ENCODE measurements at regions not wholly inside any gene's neighbourhood (a gene's known extent, or its start where the extent isn't known, plus 50 kb on each side); places are given as distances from the start of the nearest gene placed in this dataset.

- Mint-ChIP-seq H3K9me3 (no peaks in the 10 kb centered on the region), H3K27ac (no peak overlapping the region), H3K4me1 (no peaks in the 10 kb centered on the region), H3K4me3 (no peak overlapping the region), H3K36me3 (no peaks in the 10 kb centered on the region), H3K27me3 (ENCODE audit: insufficient read depth, low read depth) (peaks cover 2% of the 10 kb centered on the region)
- Histone ChIP-seq H3K4me3 (no peak overlapping the region), H3F3A (ENCODE audit: low read depth) (no peaks in the 10 kb centered on the region), H3K9me3 (ENCODE audit: low read depth) (no peaks in the 10 kb centered on the region), H3K9ac (no peak overlapping the region), H3K27ac (no peak overlapping the region), H3K4me1 (no peaks in the 10 kb centered on the region), H2AFZ (replicated peaks) (no peak overlapping the region), H3K27me3 (no peaks in the 10 kb centered on the region), H3K4me2 (no peak overlapping the region), H4K20me1 (ENCODE audit: low read depth) (peaks cover 4% of the 10 kb centered on the region), H3K36me3 (no peaks in the 10 kb centered on the region), H3K79me2 (ENCODE audit: low read depth) (no peaks in the 10 kb centered on the region)
- no peak for TF ChIP-seq CTCF (IDR thresholded peaks at IDR 0.05)
- no peak for TF ChIP-seq EZH2phosphoT487 (IDR thresholded peaks at IDR 0.05)
- no peak for TF ChIP-seq EZH2 (IDR thresholded peaks at IDR 0.05)
- DNase-seq (ENCODE audit: low spot score), result peak; percentile 74
These were observed 568.6 kb upstream of the BOD1L1 start for GRCh38 chr4:14196131-14196530.

GRCh38 chr4:14215116-14215770, 587.7 kb upstream of the BOD1L1 start:
- Mint-ChIP-seq H3K4me1 (peaks cover 14% of the 10 kb centered on the region), H3K4me3 (no peak overlapping the region)

GRCh38 chr4:14217401-14217800, 589.9 kb upstream of the BOD1L1 start:
- Histone ChIP-seq H3K4me1 (no peaks in the 10 kb centered on the region), H2AFZ (replicated peaks) (no peak overlapping the region), H4K20me1 (ENCODE audit: low read depth) (no peaks in the 10 kb centered on the region), H3K79me2 (ENCODE audit: low read depth) (no peaks in the 10 kb centered on the region), H3K27ac (no peak overlapping the region), H3K9ac (no peak overlapping the region), H3K36me3 (no peaks in the 10 kb centered on the region), H3K4me3 (no peak overlapping the region), H3K27me3 (no peaks in the 10 kb centered on the region), H3K9me3 (ENCODE audit: low read depth) (no peaks in the 10 kb centered on the region), H3F3A (ENCODE audit: low read depth) (no peaks in the 10 kb centered on the region), H3K4me2 (no peak overlapping the region)
- no peak for DNase-seq (ENCODE audit: low spot score)
- Mint-ChIP-seq H3K4me1 (peaks cover 14% of the 10 kb centered on the region), H3K27me3 (ENCODE audit: insufficient read depth, low read depth) (peaks cover 2% of the 10 kb centered on the region), H3K27ac (no peak overlapping the region), H3K4me3 (no peak overlapping the region), H3K9me3 (peaks cover 10% of the 10 kb centered on the region), H3K36me3 (no peaks in the 10 kb centered on the region)
- TF ChIP-seq EZH2phosphoT487 (IDR thresholded peaks at IDR 0.05), result no peak
- TF ChIP-seq CTCF (IDR thresholded peaks at IDR 0.05), result no peak
- no peak for TF ChIP-seq EZH2 (IDR thresholded peaks at IDR 0.05)

More at GRCh38 chr4:14215116-14215770, 587.7 kb upstream of the BOD1L1 start:
- no peaks in the 10 kb centered on the region for H3K27me3 ChIP-seq
- no peak for DNase-seq (ENCODE audit: low spot score)
- H3K9me3 Mint-ChIP-seq, result peaks cover 15% of the 10 kb centered on the region
- TF ChIP-seq EZH2 (IDR thresholded peaks at IDR 0.05), result no peak
- no peak for TF ChIP-seq EZH2phosphoT487 (IDR thresholded peaks at IDR 0.05)
- H3K27me3 Mint-ChIP-seq (ENCODE audit: insufficient read depth, low read depth), result peaks cover 2% of the 10 kb centered on the region
- H4K20me1 ChIP-seq (ENCODE audit: low read depth), result no peaks in the 10 kb centered on the region
- H3K27ac ChIP-seq, result no peak overlapping the region
- no peak overlapping the region for H3K9ac ChIP-seq
- no peaks in the 10 kb centered on the region for H3K4me1 ChIP-seq
- no peak overlapping the region for H2AFZ ChIP-seq (replicated peaks)
- no peaks in the 10 kb centered on the region for H3K79me2 ChIP-seq (ENCODE audit: low read depth)
- no peak overlapping the region for H3K4me2 ChIP-seq
- H3F3A ChIP-seq (ENCODE audit: low read depth), result no peaks in the 10 kb centered on the region
- H3K9me3 ChIP-seq (ENCODE audit: low read depth), result no peaks in the 10 kb centered on the region
- H3K36me3 Mint-ChIP-seq, result no peaks in the 10 kb centered on the region
- H3K27ac Mint-ChIP-seq, result no peak overlapping the region
- H3K36me3 ChIP-seq, result no peaks in the 10 kb centered on the region
- H3K4me3 ChIP-seq, result no peak overlapping the region

- Histone ChIP-seq H3K36me3 (no peaks in the 10 kb centered on the region), H3K9me3 (ENCODE audit: low read depth) (no peaks in the 10 kb centered on the region), H3K4me2 (no peak overlapping the region), H2AFZ (replicated peaks) (no peak overlapping the region), H3K4me3 (no peak overlapping the region), H3F3A (ENCODE audit: low read depth) (no peaks in the 10 kb centered on the region), H3K27ac (no peak overlapping the region), H3K4me1 (no peaks in the 10 kb centered on the region), H3K9ac (no peak overlapping the region), H3K27me3 (no peaks in the 10 kb centered on the region), H4K20me1 (ENCODE audit: low read depth) (no peaks in the 10 kb centered on the region), H3K79me2 (ENCODE audit: low read depth) (no peaks in the 10 kb centered on the region)
- no peaks in the 10 kb centered on the region for H3K36me3 Mint-ChIP-seq
- peaks cover 2% of the 10 kb centered on the region for H3K27me3 Mint-ChIP-seq (ENCODE audit: insufficient read depth, low read depth)
- H3K9me3 Mint-ChIP-seq, result peaks cover under 1% of the 10 kb centered on the region
- no peak overlapping the region for H3K4me3 Mint-ChIP-seq
- H3K4me1 Mint-ChIP-seq, result peaks cover 14% of the 10 kb centered on the region
- no peak overlapping the region for H3K27ac Mint-ChIP-seq
- peak; percentile 3 for DNase-seq (ENCODE audit: low spot score)
- no peak for TF ChIP-seq EZH2phosphoT487 (IDR thresholded peaks at IDR 0.05)
- TF ChIP-seq EZH2 (IDR thresholded peaks at IDR 0.05), result no peak
- TF ChIP-seq CTCF (IDR thresholded peaks at IDR 0.05), result no peak
These were observed 591.1 kb upstream of the BOD1L1 start for GRCh38 chr4:14218641-14219040.
